ENCODE measurements at regions not wholly inside any gene's neighbourhood (a gene's known extent, or its start where the extent isn't known, plus 50 kb on each side); places are given as distances from the start of the nearest gene placed in this dataset.

- Histone ChIP-seq H3K27me3 (no peaks in the 10 kb centered on the region), H3K27ac (replicated peaks in 1 of 4) (no peak overlapping the region), H3K9me3 (no peaks in the 10 kb centered on the region), H3K4me3 (no peak overlapping the region), H3K4me1 (peaks cover 0 to 4% (median 0%) of the 10 kb centered on the region in 4 donors), H3K36me3 (no peaks in the 10 kb centered on the region)
- no peak for DNase-seq (ENCODE audit: extremely low spot score)
- TF ChIP-seq POLR2AphosphoS5 (IDR thresholded peaks at IDR 0.05) = no peak
- no peak for TF ChIP-seq POLR2A (IDR thresholded peaks at IDR 0.05; ENCODE audit: low read depth)
- no peak for TF ChIP-seq EP300 (IDR thresholded peaks at IDR 0.05)
- no peak for TF ChIP-seq CTCF (IDR thresholded peaks at IDR 0.05)
- intact Hi-C loops (cut with DNase I) = no loop called here
Measured at GRCh38 chr2:67888351-67889005, 174.3 kb downstream of the C1D start.

GRCh38 chr2:67889056-67889455 is 173.7 kb downstream of the C1D start:
- Histone ChIP-seq H3K4me1 (peaks cover 0 to 4% (median 0%) of the 10 kb centered on the region in 4 donors), H3K9me3 (no peaks in the 10 kb centered on the region), H3K4me3 (no peak overlapping the region), H3K36me3 (no peaks in the 10 kb centered on the region), H3K27me3 (peaks cover 0 to 4% (median 0%) of the 10 kb centered on the region in 4 donors), H3K27ac (replicated peaks in 1 of 4) (no peak overlapping the region)
- intact Hi-C loops (cut with DNase I) = no loop called here
- 93% methylated on average over 2 of the region's 2 CpGs for WGBS
- no peak for DNase-seq (ENCODE audit: extremely low spot score)
- TF ChIP-seq CTCF (IDR thresholded peaks at IDR 0.05) = no peak
- no peak for TF ChIP-seq EP300 (IDR thresholded peaks at IDR 0.05)
- no peak for TF ChIP-seq POLR2A (IDR thresholded peaks at IDR 0.05; ENCODE audit: low read depth)
- TF ChIP-seq POLR2AphosphoS5 (IDR thresholded peaks at IDR 0.05) = no peak

GRCh38 chr2:67891642-67892041 is 171.2 kb downstream of the C1D start:
- H3K27ac ChIP-seq (replicated peaks in 1 of 4) = no peak overlapping the region
- TF ChIP-seq POLR2AphosphoS5 (IDR thresholded peaks at IDR 0.05) (no peak), EP300 (IDR thresholded peaks at IDR 0.05) (no peak), POLR2A (IDR thresholded peaks at IDR 0.05; ENCODE audit: low read depth) (no peak), CTCF (IDR thresholded peaks at IDR 0.05) (no peak)
- DNase-seq (ENCODE audit: extremely low spot score) = no peak
- H3K36me3 ChIP-seq = no peaks in the 10 kb centered on the region
- intact Hi-C loops (cut with DNase I) = no loop called here
- H3K9me3 ChIP-seq = no peaks in the 10 kb centered on the region
- H3K27me3 ChIP-seq = peaks cover 0 to 4% (median 0%) of the 10 kb centered on the region in 4 donors
- H3K4me3 ChIP-seq = no peak overlapping the region
- H3K4me1 ChIP-seq = peaks cover 0 to 4% (median 0%) of the 10 kb centered on the region in 4 donors
- 87% methylated on average over 1 of the region's 1 CpG for WGBS

DNA sequence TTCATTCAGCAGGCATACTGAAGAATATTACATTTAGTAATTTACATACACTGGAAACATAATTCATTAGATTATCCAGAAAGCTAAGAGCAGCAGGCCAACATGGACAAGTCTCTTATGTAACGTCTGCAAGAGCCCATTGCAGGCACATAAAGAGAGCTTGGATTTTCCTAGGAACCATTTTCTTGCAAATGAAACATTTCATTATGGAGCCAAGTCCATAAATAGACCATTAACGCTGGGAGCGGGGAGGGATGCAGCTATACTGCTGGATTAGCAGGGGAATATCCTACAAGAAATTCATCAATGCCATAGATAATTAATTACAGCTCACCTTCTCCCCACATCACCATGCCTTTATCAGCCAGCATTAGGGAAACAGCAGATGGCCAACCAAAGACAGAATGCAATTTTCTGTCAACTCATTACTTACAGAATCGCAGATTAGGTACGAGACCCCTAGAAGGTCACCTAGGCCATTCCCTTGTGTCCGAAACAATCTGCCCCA is 170.4 kb downstream of the C1D start:
- H3K4me3 ChIP-seq = no peak overlapping the region
- intact Hi-C loops (cut with DNase I) = no loop called here
- peaks cover 0 to 4% (median 0%) of the 10 kb centered on the region in 4 donors for H3K27me3 ChIP-seq
- 70% methylated on average over 6 of the region's 6 CpGs for WGBS
- no peak for DNase-seq (ENCODE audit: extremely low spot score)
- no peaks in the 10 kb centered on the region for H3K36me3 ChIP-seq
- no peaks in the 10 kb centered on the region for H3K9me3 ChIP-seq
- TF ChIP-seq CTCF (IDR thresholded peaks at IDR 0.05) (no peak), EP300 (IDR thresholded peaks at IDR 0.05) (no peak), POLR2A (IDR thresholded peaks at IDR 0.05; ENCODE audit: low read depth) (no peak), POLR2AphosphoS5 (IDR thresholded peaks at IDR 0.05) (no peak)
- H3K4me1 ChIP-seq = peaks cover 0 to 4% (median 0%) of the 10 kb centered on the region in 4 donors
- H3K27ac ChIP-seq (replicated peaks in 1 of 4) = no peak overlapping the region
